OCI-LY1 (cell line): ENCODE measurements at regions not wholly inside any gene's neighbourhood (a gene's known extent, or its start where the extent isn't known, plus 50 kb on each side); places are given as distances from the start of the nearest gene placed in this dataset.

Experiments
- CTCF ChIP-seq: fragments of 200-600 bp; sonication (generic), shearing (Covaris generic); IDR thresholded peaks from 2 replicates; pipeline ENCODE4 v1.5.1; 2017; ENCODE audit warnings: mild to moderate bottlenecking, antibody characterized with exemption, low read length, moderate library complexity, mixed read lengths
- EZH2 ChIP-seq: fragments of 200-600 bp; sonication (generic), shearing (Covaris generic); IDR thresholded peaks from 2 replicates; pipeline ENCODE4 v1.8.0; 2017; ENCODE audit warnings: borderline replicate concordance, mixed run types, mild to moderate bottlenecking, antibody characterized with exemption, low read length, moderate library complexity, mixed read lengths

- TF ChIP-seq CTCF, result no peak
- no peak for TF ChIP-seq EZH2
Observed at GRCh38 chr3:1007866-1008265, 85.0 kb upstream of the CNTN6 start.
